Breast epithelium (tissue), 4 donors: ENCODE measurements at regions not wholly inside any gene's neighbourhood (a gene's known extent, or its start where the extent isn't known, plus 50 kb on each side); places are given as distances from the start of the nearest gene placed in this dataset.
A peak's percentile ranks its signal among the peaks of the same experiment; 100 is the strongest.
"Not testable (repeated sequence)": the region's sequence is repeated elsewhere in the genome, so short reads cannot be mapped to it uniquely, and the experiment has no call there.

ENCODE experiments used
- DNase-seq, 2 donors: peaks; one replicate each; pipeline ENCODE4 v3.0.0-alpha.2; 2019; ENCODE audit warnings: low spot score in 2 of 2
- H3K27ac ChIP-seq, 2 donors: fragments of 200-600 bp; sonication (generic) in 1 of 2; one replicate each; pipeline ENCODE4 v1.5.1; 2016 to 2019; ENCODE audit warnings: mild to moderate bottlenecking in 1 of 2
- H3K27me3 ChIP-seq, 2 donors: fragments of 200-600 bp; sonication (generic) in 1 of 2; one replicate each; pipeline versions ENCODE4 v1.5.1 to v1.6.0; 2017 to 2019; ENCODE audit warnings: control low read depth in 1 of 2, mild to moderate bottlenecking in 1 of 2
- H3K36me3 ChIP-seq: fragments of 200-600 bp; one replicate; pipeline ENCODE4 v1.5.1; 2019
- H3K4me1 ChIP-seq, 2 donors: fragments of 200-600 bp; sonication (generic); one replicate each; pipeline ENCODE4 v1.5.1; 2016 to 2019; ENCODE audit warnings: control low read depth in 1 of 2
- H3K4me3 ChIP-seq, 3 donors: fragments of 200-600 bp; sonication (generic); 1 replicate in 2 of 3; 2 replicates in 1 of 3; pipeline ENCODE4 v1.5.1; 2016 to 2019; ENCODE audit warnings: mild to moderate bottlenecking in 3 of 3, moderate library complexity in 2 of 3
- H3K9me3 ChIP-seq, 2 donors: fragments of 200-600 bp; sonication (generic) in 1 of 2; one replicate each; pipeline ENCODE4 v1.5.1; 2016 to 2019; ENCODE audit warnings: control low read depth in 1 of 2
- POLR2A ChIP-seq: fragments of 450-650 bp; IDR thresholded peaks from one replicate; pipeline ENCODE4 v1.6.1; 2016; ENCODE audit warnings: antibody characterized with exemption, mild to moderate bottlenecking, moderate library complexity
- POLR2AphosphoS5 ChIP-seq, 3 donors: sonication (generic); formaldehyde crosslinking; IDR thresholded peaks; one replicate each; pipeline ENCODE4 v1.6.1; 2017; ENCODE audit warnings: antibody characterized with exemption in 3 of 3
- intact Hi-C: fragments of 100-400 bp; cut with DNase I; formaldehyde crosslinking; loops from one replicate; pipeline ENCODE4 v1.15.1; 2023; ENCODE audit warnings: low total_unique reads
- TF ChIP-seq, protein P1 (sequence below), 3 donors: fragments of 450-650 bp; IDR thresholded peaks; one replicate each; pipeline ENCODE4 v1.5.1; 2016 to 2017; ENCODE audit warnings: antibody characterized with exemption in 3 of 3, mild to moderate bottlenecking in 3 of 3, moderate library complexity in 3 of 3

DNA sequence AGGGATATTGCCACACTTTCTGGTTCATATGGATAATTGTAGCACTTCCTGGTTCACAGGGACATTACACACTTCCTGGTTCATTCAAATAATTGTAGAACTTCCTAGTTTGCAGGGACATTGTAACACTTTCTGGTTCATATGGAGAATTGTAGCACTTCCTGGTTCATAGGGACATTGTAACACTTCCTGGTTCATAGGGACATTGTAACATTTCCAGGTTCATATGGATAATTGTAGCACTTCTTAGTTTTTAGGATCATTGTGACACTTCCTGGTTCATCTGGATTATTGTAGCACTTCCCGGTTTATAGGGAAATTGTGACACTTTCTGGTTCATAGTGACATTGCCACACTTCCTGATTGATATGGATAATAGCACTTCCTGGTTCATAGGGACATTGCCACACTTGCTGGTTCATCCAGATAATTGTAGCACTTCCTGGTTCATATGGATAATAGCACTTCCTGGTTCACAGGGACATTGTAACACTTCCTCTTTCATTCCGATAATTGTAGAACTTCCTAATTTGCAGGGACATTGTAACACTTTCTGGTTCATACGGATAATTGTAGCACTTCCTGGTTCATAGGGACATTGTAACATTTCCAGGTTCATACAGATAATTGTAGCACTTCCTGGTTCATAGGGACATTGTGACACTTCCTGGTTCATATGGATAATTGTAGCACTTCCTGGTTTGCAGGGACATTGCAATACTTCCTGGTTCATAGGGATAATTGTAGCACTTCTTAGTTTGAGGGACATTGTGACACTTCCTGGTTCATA, 59.2 kb upstream of the CD99 start:
- Histone ChIP-seq H3K9me3 (no peaks in the 10 kb centered on the region), H3K27me3 (no peaks in the 10 kb centered on the region), H3K36me3 (no peaks in the 10 kb centered on the region), H3K4me3 (no peak overlapping the region), H3K4me1 (no peaks in the 10 kb centered on the region), H3K27ac (peak overlapping the region; percentile 52 to 63)
- TF ChIP-seq, protein P1, sequence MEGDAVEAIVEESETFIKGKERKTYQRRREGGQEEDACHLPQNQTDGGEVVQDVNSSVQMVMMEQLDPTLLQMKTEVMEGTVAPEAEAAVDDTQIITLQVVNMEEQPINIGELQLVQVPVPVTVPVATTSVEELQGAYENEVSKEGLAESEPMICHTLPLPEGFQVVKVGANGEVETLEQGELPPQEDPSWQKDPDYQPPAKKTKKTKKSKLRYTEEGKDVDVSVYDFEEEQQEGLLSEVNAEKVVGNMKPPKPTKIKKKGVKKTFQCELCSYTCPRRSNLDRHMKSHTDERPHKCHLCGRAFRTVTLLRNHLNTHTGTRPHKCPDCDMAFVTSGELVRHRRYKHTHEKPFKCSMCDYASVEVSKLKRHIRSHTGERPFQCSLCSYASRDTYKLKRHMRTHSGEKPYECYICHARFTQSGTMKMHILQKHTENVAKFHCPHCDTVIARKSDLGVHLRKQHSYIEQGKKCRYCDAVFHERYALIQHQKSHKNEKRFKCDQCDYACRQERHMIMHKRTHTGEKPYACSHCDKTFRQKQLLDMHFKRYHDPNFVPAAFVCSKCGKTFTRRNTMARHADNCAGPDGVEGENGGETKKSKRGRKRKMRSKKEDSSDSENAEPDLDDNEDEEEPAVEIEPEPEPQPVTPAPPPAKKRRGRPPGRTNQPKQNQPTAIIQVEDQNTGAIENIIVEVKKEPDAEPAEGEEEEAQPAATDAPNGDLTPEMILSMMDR (IDR thresholded peaks at IDR 0.05), result no peak
- TF ChIP-seq POLR2A (no peak), POLR2AphosphoS5 (IDR thresholded peaks at IDR 0.05) (no peak)
- intact Hi-C loops, result no loop called here
- no peak for DNase-seq

DNA sequence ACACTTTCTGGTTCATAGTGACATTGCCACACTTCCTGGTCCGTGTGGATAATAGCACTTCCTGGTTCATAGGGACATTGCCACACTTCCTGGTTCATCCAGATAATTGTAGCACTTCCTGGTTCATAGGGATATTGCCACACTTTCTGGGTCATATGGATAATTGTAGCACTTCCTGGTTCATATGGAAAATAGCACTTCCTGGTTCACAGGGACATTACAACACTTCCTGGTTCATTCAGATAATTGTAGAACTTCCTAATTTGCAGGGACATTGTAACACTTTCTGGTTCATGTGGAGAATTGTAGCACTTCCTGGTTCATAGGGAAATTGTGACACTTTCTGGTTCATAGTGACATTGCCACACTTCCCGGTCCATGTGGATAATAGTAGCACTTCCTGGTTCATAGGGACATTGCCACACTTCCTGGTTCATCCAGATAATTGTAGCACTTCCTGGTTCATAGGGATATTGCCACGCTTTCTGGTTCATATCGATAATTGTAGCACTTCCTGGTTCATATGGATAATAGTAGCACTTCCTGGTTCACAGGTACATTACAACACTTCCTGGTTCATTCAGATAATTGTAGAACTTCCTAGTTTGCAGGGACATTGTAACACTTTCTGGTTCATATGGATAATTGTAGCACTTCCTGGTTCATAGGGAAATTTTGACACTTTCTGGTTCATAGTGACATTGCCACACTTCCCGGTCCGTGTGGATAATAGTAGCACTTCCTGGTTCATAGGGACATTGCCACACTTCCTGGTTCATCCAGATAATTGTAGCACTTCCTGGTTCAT, 60.0 kb upstream of the CD99 start:
- H3K4me3 ChIP-seq, H3K4me1 ChIP-seq, H3K9me3 ChIP-seq, H3K27me3 ChIP-seq, DNase-seq, H3K36me3 ChIP-seq, intact Hi-C loops: not testable (repeated sequence)
- H3K27ac ChIP-seq, result peak overlapping the region; percentile 52 to 63

DNA sequence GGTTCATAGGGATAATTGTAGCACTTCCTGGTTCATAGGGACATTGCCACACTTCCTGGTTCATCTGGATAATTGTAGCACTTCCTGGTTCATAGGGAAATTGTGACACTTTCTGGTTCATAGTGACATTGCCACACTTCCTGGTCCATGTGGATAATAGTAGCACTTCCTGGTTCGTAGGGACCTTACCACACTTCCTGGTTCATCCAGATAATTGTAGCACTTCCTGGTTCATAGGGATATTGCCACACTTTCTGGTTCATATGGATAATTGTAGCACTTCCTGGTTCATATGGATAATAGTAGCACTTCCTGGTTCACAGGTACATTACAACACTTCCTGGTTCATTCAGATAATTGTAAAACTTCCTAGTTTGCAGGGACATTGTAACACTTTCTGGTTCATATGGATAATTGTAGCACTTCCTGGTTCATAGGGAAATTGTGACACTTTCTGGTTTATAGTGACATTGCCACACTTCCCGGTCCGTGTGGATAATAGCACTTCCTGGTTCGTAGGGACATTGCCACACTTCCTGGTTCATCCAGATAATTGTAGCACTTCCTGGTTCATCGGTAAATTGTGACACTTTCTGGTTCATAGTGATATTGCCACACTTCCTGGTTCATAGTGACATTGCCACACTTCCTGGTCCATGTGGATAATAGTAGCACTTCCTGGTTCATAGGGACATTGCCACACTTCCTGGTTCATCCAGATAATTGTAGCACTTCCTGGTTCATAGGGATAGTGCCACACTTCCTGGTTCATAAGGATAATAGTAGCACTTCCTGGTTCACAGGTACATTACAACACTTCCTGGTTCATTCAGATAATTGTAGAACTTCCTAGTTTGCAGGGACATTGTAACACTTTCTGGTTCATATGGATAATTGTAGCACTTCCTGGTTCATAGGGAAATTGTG, 60.8 kb upstream of the CD99 start:
- H3K4me1 ChIP-seq, DNase-seq, H3K9me3 ChIP-seq, H3K4me3 ChIP-seq, H3K27me3 ChIP-seq, intact Hi-C loops, H3K36me3 ChIP-seq: not testable (repeated sequence)
- TF ChIP-seq POLR2AphosphoS5 (IDR thresholded peaks at IDR 0.05), result peak in 1 of 3 donors; percentile 15
- H3K27ac ChIP-seq, result peak overlapping the region; percentile 62 to 63

DNA sequence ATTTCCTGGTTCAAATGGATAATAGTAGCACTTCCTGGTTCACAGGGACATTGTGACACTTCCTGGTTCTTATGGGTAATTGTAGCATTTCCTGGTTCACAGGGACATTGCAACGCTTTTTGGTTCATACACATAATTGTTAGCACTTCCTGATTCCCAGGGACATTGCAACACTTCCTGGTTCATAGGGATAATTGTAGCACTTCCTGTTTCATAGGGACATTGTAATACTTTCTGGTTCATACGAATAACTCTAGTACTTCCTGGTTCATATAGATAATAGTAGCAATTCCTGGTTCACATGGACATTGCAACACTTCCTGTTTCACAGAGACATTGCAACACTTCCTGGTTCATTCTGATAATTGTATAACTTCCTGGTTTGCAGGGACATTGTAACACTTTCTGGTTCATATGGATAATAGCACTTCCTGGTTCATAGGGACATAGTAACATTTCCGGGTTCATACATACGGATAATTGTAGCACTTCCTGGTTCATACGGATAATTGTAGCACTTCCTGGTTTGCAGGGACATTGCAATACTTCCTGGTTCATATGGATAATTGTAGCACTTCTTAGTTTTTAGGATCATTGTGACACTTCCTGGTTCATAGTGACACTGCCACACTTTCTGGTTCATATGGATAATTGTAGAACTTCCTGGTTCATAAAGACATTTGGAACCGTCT, 61.6 kb upstream of the CD99 start:
- intact Hi-C loops, result no loop called here
- Histone ChIP-seq H3K4me1 (no peaks in the 10 kb centered on the region), H3K27me3 (no peaks in the 10 kb centered on the region), H3K4me3 (no peak overlapping the region), H3K9me3 (no peaks in the 10 kb centered on the region), H3K36me3 (no peaks in the 10 kb centered on the region), H3K27ac (peak overlapping the region; percentile 62 to 63)
- TF ChIP-seq, protein P1 (IDR thresholded peaks at IDR 0.05), result no peak
- TF ChIP-seq POLR2A, result no peak
- TF ChIP-seq POLR2AphosphoS5 (IDR thresholded peaks at IDR 0.05), result no peak
- DNase-seq, result no peak

DNA sequence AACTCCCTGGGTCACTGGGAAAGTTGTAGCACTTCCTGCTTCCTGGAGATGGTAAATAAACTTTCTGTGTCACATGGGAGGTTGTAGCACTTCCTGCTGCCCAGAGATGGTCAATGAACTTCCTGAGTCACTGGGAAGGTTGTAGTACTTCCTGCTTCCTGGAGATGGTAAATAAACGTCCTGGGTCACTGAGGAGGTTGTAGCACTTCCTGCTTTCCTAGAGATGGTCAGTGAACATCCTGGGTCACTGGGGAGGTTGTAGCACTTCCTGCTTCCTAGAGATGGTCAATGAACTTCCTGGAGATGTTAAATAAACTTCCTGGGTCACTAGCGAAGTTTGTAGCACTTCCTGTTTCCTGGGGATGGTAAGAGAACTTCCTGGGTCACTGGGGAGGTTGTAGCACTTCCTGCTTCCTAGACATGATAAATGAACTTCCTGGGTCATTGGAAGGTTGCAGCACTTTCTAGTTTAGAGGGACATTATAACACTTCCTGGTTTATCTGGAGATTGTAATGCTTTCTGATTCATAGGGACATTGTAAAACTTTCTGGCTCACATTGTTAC, 62.3 kb upstream of the CD99 start:
- intact Hi-C loops, result no loop called here
- no peak for TF ChIP-seq POLR2A
- TF ChIP-seq, protein P1 (IDR thresholded peaks at IDR 0.05), result no peak
- no peak for TF ChIP-seq POLR2AphosphoS5 (IDR thresholded peaks at IDR 0.05)
- no peaks in the 10 kb centered on the region for H3K4me1 ChIP-seq
- H3K27ac ChIP-seq, result no peak overlapping the region
- DNase-seq, result no peak
- no peaks in the 10 kb centered on the region for H3K36me3 ChIP-seq
- no peaks in the 10 kb centered on the region for H3K27me3 ChIP-seq
- H3K9me3 ChIP-seq, result no peaks in the 10 kb centered on the region
- H3K4me3 ChIP-seq, result no peak overlapping the region
